ELF-1 (cell line): ENCODE measurements at regions not wholly inside any gene's neighbourhood (a gene's known extent, or its start where the extent isn't known, plus 50 kb on each side); places are given as distances from the start of the nearest gene placed in this dataset.

Experiments
- DNase-seq: peaks from one replicate; pipeline ENCODE4 v3.0.0-alpha.2; 2016; ENCODE audit warnings: low read depth, low spot score

DNA sequence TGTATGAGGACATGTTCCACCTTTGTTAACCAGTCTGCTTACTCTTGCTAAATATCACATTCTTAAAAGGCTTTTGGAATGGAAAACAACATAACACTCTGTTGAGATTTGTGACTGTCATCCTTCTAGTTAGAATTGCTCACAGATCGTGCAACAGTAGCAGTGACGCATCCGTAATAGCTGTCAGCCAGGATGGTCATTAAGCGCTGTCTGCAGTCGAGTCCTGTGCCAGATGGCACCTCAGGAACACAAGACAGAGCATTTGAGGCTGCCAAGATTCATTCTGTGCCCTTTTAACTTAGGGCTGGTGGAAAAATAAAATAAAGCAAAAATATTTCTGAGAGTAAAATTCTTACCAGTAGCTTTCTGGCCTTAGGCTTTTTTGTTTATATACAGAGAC, 348.6 kb downstream of the ANKRD7 start:
- no peak for DNase-seq

DNA sequence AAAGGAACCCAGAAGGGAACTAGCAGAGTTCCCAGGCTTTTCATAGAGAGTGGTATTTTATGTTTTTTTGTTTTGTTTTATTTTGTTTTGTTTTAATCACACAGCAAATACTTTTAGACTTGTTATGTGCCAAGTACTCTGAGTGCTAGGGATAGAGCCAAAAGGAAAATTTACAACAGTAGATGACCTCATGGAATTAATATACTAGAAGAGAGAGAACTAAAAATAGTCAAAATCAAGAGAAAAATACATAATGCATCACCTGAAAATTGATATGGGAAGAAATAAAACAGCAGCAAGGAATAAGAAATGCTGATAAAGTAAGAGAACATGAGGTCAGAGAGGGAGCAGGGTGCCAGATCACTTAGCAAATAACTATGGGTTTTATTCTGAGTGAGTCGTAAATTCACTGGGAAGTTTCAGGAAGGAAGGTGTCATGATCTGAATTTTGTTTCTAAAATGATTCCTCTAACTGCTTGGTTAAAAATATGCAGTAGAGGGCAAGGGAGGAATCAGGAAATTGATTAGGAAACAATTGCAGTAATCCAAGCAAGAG, 351.0 kb downstream of the ANKRD7 start:
- DNase-seq = no peak

GRCh38 chr7:118580743-118581382, 356.4 kb downstream of the ANKRD7 start:
- DNase-seq = peak; percentile 10

DNA sequence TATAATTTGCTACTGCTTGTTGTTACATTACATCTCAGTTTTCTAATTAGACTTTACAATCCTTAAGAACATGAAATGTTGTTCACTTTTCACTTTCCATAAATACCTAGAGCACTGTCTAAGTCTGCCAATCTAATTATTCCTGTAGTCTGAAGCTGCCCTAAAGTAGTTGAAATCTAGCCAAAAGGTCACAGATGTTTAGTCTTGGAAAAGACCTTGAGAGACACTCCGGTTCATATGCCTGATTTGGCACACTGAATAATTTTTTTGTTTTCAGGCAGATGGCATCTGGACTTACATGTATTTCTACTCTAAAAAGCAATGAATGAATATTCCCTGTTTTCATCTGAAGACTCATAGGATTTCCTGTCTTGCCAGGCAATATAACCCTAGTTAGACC, 359.1 kb downstream of the ANKRD7 start:
- no peak for DNase-seq

- no peak for DNase-seq
These were observed 361.7 kb downstream of the ANKRD7 start for GRCh38 chr7:118586248-118586647.

- DNase-seq = peak; percentile 27
These were observed 365.6 kb downstream of the ANKRD7 start for GRCh38 chr7:118590107-118590506.

DNA sequence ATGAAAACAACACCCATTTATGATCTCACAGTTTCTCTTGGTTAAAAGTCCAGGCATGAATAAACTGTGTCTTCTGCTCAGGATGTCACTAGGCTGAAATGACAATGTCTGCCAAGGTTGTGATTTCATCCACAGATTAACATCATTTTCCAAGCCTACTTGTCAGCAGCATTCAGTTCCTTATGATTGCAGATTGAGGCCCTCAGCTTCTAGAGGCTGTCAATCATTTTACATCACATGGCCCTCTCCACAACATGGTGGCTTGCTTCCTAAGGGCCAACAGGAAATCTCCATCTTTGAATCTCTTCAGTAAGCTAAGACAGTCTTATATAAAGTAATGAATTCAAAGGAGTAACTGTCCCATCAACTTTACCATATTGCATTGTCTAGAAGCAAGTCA, 377.6 kb downstream of the ANKRD7 start:
- DNase-seq = no peak

GRCh38 chr7:118606602-118607001, 382.1 kb downstream of the ANKRD7 start:
- DNase-seq = no peak

DNA sequence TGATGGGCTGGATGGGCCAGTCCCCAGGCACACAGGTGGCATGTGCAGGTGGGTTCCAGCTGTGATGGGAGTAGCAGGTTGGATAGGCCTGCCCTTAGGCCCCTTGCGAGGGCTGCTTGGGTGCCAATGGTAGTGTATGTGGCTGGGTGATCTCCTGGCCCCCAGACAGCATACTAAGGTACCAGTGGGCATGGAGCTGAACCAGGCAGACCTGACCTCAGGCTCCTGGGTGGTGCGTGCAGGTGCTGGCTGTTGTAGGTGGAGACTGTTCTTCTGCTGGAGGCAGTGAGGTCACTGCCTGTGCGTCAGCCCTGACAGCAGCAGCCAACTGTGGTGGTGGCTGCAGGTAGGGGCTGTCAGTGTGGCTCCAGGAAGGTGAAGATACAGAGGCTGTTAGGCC, 384.7 kb downstream of the ANKRD7 start:
- no peak for DNase-seq

GRCh38 chr7:118615681-118616080, 391.2 kb downstream of the ANKRD7 start:
- no peak for DNase-seq

GRCh38 chr7:118621810-118622360, 397.4 kb downstream of the ANKRD7 start:
- DNase-seq = no peak

DNA sequence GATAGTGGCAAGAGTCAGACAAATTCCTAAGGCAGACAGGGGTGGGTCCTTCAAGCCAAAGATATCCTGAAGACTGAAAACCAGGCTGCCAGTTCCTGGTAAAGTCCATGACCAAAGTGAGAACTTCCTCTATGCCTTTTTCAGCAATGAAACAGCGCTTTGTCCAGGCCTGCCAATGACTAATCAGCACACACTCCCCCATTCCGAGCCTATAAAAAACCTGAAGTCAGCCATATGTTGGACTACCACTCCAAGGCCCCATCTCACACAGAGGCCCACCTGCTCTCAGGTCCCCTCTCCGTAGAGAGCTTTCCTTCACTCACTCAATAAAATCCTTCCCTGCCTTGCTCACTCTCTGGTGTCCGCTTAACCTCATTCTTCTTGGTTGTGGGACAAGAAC, 402.2 kb downstream of the ANKRD7 start:
- peak; percentile 7 for DNase-seq

GRCh38 chr7:118627467-118627866, 403.0 kb downstream of the ANKRD7 start:
- no peak for DNase-seq

DNA sequence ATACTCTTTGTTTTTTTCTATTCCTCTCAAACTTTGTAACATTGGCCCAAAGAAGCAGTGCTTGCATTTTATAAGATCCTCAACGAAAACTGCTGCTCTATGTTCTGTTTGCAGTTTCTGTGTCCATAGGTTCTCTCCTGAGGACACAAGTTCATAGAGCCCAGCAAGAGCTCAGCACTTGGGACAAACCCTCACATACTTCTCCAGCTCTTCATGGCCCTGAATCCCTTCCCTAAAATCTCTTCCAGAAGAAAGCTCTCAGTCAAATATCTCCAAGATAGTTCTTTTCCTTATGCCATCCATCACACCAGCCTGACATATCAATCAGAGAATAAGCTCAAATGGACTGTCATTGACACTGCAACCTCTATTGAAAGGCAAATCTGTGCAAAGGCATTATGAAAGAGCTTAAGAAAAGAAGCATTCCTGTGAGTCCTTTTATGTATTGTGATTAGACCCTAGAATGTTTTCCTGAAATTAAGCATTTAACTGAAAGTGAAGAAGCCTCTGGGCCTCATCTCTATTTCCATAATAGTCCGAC, 405.5 kb downstream of the ANKRD7 start:
- DNase-seq = no peak

- DNase-seq = no peak
These were observed 417.9 kb downstream of the ANKRD7 start for GRCh38 chr7:118642396-118642795.

DNA sequence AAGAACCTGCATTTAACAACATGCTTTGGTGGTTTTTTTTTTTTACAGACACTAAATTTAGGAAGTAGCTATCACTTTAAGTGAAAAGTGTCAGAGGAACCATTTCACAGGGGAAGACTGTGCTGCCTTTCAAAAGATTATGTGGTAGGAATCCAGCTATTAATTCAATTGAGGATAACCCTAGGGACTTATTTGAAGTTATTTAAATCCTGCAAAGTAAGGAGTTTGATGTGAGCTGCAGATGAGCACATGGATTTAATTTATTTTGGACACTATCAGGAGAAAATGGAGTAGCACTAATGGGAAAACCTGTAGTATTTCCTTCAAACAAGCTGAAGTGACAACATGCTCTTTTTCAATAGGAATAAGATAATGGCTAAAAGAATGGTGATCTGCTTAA, 419.8 kb downstream of the ANKRD7 start:
- DNase-seq = no peak

DNA sequence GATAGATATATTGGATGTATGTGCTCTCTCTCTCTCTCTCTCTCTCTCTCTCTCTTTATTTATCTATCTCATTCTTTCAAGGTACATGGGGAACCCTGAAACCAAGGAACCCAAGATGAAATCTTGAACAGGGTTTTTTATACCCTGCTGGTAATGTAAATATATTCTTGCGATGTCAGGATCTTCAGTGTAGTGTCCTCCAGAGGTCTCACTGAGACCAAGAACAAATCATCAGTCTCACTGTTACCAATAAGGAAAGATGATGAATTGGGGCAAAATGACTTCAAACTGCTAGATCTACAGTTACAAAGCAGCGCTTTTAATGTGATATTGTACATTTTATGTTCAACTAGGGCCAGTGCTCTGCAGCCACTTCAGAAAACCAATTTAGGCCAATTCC, 423.5 kb downstream of the ANKRD7 start:
- no peak for DNase-seq

DNA sequence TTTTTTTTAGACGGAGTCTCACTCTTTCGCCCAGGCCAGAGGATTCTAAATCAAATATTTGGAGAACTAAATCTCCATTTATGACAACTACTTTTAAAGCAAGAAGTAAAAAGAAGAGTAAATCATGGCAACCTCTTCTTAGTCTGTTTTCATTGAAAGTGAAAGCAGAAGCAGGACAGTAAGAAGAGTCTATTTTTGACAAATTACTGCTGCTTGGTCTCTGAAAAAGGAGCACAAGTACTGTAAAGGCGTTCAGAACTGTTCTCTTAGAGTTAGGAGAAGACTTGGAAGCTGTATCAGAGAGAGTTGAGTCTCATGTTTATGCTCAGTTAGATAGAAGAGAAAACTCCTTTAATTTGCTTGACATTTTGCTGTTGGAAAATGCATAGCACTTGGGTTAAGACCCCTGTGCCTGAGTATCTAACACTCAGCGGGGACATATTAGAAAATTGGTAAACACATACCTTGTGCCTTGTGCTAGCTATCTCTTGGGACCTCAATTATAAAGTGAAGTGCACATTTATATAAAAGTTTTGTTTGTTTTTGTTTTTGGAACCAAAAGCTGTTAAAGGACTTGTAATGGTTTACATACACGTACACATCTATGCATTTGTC, 433.0 kb downstream of the ANKRD7 start:
- no peak for DNase-seq

- DNase-seq = no peak
These were observed 437.8 kb downstream of the ANKRD7 start for GRCh38 chr7:118662266-118662665.

DNA sequence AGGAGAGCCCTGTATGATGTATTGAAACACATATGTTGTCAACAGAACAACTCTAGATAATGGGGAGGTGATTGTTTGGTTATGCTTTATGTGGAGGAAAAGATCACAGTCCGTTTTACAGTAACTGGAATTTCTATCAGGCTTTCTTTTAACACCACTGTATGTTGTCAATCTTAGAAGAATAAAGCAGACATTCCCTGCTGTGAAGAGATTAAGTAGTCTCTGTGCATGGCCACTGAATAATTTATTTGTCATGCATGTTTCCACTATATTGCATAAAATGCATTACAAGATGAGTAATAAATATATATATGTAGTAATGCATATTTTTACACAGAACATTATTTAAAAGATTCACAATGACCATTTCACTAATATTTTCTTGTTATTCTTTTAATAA, 440.0 kb downstream of the ANKRD7 start:
- DNase-seq = no peak

GRCh38 chr7:118671149-118671548, 446.6 kb downstream of the ANKRD7 start:
- DNase-seq = no peak

DNA sequence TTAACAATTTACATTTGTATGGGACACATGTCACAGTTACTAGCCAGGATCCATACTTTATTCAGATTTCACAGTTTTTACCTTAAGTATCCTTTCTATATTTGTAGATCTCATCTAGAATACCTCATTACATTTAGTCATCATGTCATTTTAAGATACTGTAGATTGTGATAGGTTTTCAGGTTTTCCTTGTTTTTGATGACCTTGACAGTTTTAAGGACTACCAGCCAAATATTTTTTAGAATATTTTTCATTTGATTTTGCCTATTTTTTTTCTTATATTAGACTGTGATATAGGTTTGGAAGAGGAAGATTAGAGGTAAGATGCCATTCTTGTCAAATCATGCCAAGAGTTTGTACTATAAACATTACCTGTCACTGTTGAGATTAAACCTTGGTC, 460.3 kb downstream of the ANKRD7 start:
- DNase-seq = no peak

GRCh38 chr7:118689403-118689802, 464.9 kb downstream of the ANKRD7 start:
- DNase-seq = peak; percentile 23
